Hematopoietic multipotent progenitor cell treated with erythropoietin and hydrocortisone succinate and interleukin-3 and kit ligand, for 4 days (in vitro differentiated cells): ENCODE measurements at regions not wholly inside any gene's neighbourhood (a gene's known extent, or its start where the extent isn't known, plus 50 kb on each side); places are given as distances from the start of the nearest gene placed in this dataset.

Experiments
- DNase-seq: peaks from one replicate; pipeline ENCODE4 v3.0.0-alpha.2; 2015

DNA sequence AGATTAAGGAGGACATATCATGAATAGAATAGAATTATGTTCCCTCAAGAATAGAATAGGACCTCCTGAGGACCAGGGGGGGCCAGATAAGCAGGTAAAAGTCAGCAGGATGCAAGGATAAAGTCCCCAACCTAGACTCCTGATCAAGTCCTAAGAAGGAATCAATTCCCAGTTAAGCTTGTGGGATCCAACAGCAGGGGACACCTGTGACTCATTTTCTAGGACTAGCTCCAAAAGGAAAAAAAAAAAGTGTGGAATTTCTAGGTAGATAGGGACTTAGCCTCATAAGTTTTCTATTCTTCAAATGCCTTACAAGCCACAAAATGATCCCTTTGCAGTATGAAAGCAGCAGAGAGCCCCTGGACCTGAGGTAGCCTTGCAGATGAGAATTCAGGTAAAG lies 336.2 kb downstream of the WDR11 start:
- DNase-seq: no peak

DNA sequence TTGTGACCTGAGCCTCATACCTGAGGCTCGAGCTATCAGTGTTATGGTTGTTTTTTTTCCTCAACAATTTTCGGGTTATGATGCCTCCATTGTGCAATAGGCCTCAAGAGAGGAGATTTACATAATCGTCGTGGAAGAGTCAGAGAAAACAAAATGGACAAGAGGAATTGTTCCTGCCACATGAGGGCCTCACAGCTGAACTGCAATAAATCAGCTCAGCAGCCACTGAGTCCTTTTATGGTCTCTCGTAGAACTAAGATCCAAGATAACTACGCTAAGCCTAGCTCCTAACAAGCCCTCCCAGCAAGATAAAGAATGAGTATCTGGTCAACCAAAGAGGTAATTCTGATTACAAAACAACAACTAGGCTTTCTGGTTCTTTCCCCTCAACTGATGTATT lies 336.8 kb downstream of the WDR11 start:
- no peak for DNase-seq

DNA sequence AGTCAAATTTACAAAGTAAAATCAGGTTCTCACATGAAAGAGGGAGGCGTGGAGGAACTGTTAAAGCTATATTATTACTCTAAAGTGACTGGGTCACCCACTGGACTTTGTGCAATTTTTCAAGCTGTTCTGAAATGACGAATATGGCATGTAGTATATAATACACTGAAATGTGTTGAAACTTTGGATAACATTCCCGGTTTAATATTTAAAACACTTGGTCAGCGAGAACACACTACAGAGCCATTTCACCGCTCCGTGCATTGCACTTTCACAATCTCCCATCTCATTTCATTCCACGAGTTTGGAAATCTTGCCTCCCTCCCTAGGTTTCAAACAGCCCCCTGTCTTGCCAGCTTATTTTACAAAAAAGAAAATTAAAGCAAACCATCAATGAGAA lies 337.9 kb downstream of the WDR11 start:
- DNase-seq: no peak

DNA sequence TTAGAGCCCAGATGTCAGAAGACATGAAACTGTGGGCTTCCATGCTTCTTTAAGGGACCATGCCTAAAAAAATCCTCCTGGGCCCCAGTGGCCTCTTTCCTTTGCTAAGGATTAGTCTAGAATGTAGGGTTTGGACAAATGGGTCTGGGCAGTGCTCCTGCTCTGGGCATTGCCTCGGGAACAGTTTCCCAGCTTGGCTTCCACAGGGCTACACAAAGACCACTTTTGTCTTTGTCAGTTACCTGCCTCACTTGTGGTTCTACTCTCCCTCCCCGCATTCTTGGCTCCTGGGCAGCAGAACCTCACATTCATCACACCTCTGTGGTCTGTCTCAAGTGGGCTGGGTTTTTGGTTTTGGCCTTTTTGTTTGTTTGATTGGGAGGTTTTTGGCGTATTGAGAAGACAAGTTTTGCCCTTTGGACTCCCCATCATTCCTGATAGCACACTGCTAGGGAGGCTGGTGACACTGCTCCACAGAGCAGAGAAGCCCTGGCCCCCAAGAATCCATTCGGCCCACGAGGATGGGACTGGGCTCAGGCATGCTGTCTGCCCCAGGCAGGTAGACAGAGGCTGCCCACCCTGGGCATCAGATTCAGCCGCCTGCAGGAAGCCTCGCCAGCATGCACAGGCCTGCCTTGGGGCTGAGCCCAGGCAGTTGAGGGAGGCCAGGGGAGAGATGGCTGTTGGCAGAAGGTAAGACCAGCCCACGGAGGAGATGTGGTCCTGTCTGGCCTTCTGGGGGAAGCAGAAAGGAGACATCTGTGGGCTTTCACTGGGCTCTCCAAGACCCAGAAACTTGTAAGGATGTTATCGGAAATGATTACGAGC lies 343.7 kb downstream of the WDR11 start:
- DNase-seq: no peak

DNA sequence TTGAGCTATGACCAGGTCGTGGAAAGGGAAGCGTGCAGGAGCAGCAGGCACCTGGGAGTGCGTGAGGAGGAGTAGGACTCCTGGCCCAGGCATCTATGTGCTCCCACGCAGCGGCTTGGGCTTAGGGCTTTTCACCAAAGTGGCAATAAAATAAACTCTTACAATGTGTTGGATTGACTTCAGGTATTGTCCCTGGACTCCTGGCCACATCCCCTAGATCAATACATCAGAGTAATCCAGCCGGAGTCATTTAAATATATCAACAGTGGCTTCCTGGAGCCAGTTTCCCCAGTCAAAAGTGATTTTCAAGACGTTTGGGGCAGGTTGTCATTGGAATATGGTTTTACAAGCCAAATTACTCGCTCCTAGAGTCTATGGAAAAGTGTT lies 344.4 kb downstream of the WDR11 start:
- DNase-seq: no peak

DNA sequence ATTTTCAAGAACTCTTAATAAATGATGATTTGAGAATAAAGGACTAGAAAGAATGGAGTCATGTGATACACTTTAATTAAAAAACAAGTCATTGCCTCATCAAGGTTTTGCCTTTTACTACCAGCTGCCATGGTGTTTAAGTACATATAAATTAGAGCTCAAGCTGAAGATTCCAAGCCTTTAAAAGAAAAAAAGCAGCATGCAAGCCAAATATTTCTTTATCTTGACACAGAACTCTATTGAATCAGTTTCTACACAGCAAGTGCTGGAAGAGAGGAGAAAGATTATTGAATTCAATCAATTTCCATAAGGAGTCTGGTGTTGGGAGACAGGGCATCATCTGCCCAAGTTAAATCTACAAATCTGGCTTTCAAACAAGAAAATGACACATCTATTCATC lies 347.9 kb downstream of the WDR11 start:
- DNase-seq: no peak

DNA sequence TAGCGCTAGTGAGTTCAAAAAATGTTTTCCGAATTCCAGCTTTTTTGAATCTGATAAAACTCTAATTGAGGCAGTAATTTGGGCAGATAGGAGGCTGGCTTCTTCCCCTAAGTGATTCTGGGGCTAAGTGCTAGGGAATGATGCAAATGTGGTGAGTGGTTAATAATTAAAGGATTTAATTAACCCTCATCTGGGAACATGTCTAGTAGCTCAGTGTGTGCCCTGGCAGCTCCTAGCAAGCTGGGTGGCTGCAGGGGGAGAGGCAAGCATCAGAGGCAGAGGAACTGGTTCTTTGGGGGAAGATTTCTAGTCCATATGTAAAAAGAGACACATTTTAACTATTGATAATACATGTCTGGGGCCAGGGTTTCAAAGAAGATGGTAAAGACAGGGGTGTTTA lies 354.5 kb downstream of the WDR11 start:
- no peak for DNase-seq

- DNase-seq: no peak
These were observed 360.3 kb downstream of the WDR11 start for GRCh38 chr10:121211446-121211845.

- no peak for DNase-seq
These were observed 362.3 kb downstream of the WDR11 start for GRCh38 chr10:121213437-121213836.

DNA sequence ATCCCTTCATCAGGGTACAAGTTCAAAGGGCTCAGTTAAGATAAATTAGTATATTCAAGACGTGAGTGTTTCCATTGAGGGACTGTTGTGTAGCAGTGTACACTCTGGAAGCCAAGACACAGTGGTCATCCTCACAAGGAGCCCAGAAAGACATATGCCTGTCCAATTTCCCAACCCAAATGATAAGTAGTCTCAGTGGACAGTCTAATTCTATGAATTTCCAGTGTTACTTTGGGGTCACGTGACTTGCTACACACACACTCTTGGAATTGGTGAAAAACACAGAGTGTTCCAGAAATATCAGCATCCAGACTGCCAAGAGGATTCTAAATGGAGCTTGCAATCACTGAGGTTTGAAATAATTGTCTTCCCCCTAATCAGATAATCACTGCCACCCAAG lies 365.1 kb downstream of the WDR11 start:
- DNase-seq: no peak

DNA sequence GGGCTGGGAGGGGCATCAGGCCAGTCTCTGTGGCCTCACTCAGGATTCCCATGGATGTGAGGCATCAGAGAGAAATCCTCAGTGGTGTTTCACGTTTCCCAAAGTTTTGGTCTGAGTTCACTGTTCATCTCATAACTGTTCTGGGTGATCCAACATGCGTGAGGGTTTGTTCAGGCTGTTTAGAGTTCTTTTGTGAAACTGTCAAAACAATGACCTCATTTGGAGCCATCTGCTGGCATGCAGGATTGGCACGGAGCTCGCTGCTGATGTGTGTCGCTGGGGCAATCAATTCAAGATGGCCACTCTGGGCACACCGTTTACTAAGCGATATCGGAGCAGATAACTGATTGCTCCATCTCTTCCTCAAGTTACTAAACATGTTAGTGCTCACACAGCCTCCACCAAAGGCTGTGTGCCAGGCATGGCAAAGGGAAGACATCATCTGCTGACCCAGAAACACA lies 365.6 kb downstream of the WDR11 start:
- no peak for DNase-seq

GRCh38 chr10:121217331-121217730 lies 366.2 kb downstream of the WDR11 start:
- no peak for DNase-seq

- DNase-seq: no peak
These were observed 369.9 kb downstream of the WDR11 start for GRCh38 chr10:121221072-121221471.

GRCh38 chr10:121221991-121222390 lies 370.8 kb downstream of the WDR11 start:
- DNase-seq: no peak

DNA sequence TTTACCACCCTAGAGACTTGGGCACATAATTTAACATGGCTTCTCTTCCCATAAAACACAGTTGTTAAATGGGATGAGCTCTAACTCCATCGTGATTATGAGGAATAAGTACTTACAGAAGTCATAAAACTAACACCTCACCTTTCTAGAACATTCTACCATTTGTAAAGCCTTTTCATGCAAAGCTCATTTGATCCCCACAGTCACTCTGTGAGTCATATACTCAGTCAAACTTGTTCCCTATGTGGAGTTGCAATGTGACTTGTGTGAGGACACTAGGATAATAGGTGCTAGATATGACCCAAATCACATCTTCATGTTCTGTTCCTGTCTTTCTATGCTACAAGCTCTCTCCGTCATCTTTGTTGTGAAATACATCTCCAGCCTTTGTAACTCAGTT lies 371.7 kb downstream of the WDR11 start:
- DNase-seq: no peak

- no peak for DNase-seq
These were observed 367.2 kb downstream of the FGFR2 start for GRCh38 chr10:121231079-121231478.

GRCh38 chr10:121232494-121232893 lies 365.8 kb downstream of the FGFR2 start:
- DNase-seq: no peak

DNA sequence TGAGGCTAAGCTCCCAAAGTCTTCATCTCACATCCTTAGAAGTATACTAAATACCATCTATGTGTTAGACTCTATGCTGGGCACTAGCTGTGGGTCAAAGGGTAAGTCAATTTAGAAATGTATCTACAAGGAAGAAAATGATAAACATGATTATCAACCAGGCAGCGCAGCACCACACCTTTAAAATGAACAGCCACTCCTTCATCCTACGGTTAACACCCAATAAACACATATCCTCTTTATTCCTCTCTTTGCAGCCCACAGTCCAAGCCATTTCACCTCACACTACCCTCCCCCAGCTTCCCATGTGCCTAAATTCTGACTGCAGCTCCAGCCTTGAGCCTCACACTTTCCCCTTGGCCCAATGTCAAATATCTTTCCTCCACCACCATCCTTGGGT lies 362.6 kb downstream of the FGFR2 start:
- DNase-seq: no peak

GRCh38 chr10:121236621-121237020 lies 361.6 kb downstream of the FGFR2 start:
- DNase-seq: no peak

DNA sequence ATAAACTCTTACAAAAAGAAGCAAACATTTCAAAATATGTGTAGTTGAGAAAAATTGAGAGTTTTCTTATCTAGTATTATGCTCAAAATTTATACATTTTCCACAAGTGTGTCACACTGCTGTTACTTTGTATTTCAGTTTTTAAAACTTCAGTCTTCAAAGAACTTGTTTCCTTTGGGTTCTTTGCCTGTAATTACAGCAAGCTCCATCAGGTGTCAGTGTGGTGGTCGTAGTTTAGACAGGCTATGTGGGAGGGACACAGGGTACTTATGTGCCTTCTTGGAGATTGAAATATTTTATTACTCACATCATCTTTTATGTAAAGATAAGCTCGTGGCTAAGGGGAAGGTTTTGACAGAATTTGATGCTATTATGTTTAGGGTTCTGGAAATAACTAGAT lies 360.5 kb downstream of the FGFR2 start:
- peak; percentile 10 for DNase-seq

DNA sequence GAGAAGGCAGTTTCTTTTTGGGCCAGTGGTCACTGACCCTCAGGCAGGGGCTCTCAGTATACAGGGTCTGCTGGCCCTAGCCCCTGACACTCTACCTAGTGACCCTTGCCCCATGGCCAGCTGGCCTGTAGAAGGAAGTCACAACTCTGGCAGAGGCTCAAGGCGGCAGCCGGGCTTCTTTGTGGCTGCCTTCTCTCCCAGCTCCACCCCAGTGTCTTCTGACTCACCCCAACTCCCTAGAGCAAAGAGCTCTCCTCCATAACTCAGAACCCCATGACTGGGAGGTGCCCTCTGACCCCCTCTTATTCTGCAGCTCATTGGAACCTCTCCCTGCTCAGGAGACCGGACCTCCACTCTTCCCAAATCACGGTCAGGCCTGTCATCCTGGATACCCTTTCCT lies 358.2 kb downstream of the FGFR2 start:
- no peak for DNase-seq

- no peak for DNase-seq
These were observed 357.7 kb downstream of the FGFR2 start for GRCh38 chr10:121240556-121240955.

DNA sequence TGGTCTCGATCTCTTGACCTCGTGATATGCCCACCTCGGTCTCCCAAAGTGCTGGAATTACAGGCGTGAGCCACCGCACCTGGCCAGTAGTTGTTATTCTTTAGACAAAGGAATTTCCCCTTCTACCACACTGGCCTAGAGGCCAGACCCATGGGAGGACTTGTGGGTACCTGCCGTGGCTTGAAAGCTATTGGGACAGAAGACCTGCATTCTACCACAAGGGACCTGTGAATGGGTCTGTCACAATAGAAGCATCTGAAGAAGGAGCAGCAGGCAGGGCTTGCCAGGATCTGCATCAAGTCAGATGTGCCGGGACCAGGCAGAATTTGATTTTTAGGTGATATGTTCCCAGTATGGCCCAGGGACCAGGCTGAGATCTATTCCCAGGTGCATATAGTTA lies 356.9 kb downstream of the FGFR2 start:
- no peak for DNase-seq

GRCh38 chr10:121242741-121243608 lies 355.3 kb downstream of the FGFR2 start:
- no peak for DNase-seq
